Neural cell (in vitro differentiated cells): ENCODE measurements at regions not wholly inside any gene's neighbourhood (a gene's known extent, or its start where the extent isn't known, plus 50 kb on each side); places are given as distances from the start of the nearest gene placed in this dataset.
"Not testable (repeated sequence)": the region's sequence is repeated elsewhere in the genome, so short reads cannot be mapped to it uniquely, and the experiment has no call there.

Source experiments
- H2AFZ ChIP-seq: fragments of 200-600, 300-800 bp; sonication (generic), shearing (Covaris generic); 2 replicates; pipeline ENCODE4 v1.6.0; 2014; ENCODE audit warnings: low read depth, mild to moderate bottlenecking, antibody characterized with exemption, low read length, moderate library complexity
- H3F3A ChIP-seq: fragments of 200-600 bp; shearing (Covaris generic); 2 replicates; pipeline ENCODE4 v1.6.1; 2016; ENCODE audit warnings: mild to moderate bottlenecking, moderate library complexity, mixed read lengths, antibody characterized with exemption, low read length; ENCODE audit not compliant: insufficient read depth, poor library complexity, severe bottlenecking
- H3K27ac ChIP-seq: fragments of 200-600, 300-800 bp; sonication (generic), shearing (Covaris generic); 2 replicates; pipeline ENCODE4 v1.5.1; 2014; ENCODE audit warnings: mild to moderate bottlenecking, low read length, moderate library complexity
- H3K27me3 ChIP-seq: fragments of 300-800, 200-600 bp; sonication (generic), shearing (Covaris generic); 2 replicates; pipeline ENCODE4 v1.6.0; 2014; ENCODE audit warnings: mild to moderate bottlenecking, low read depth, low read length, moderate library complexity; ENCODE audit not compliant: insufficient read depth
- H3K36me3 ChIP-seq: fragments of 300-800, 200-600 bp; sonication (generic), shearing (Covaris generic); 2 replicates; pipeline ENCODE4 v1.5.1; 2014; ENCODE audit warnings: mild to moderate bottlenecking, antibody characterized with exemption, low read length, moderate library complexity; ENCODE audit not compliant: insufficient read depth
- H3K4me2 ChIP-seq: fragments of 300-800, 200-600 bp; sonication (generic), shearing (Covaris generic); 2 replicates; pipeline ENCODE4 v1.6.0; 2014; ENCODE audit warnings: mild to moderate bottlenecking, low read length
- H3K4me3 ChIP-seq: fragments of 300-800, 200-600 bp; sonication (generic), shearing (Covaris generic); 2 replicates; pipeline ENCODE4 v1.5.1; 2014; ENCODE audit warnings: mild to moderate bottlenecking, low read length, moderate library complexity
- H3K79me2 ChIP-seq: fragments of 200-600 bp; shearing (Covaris generic); replicated peaks from 2 replicates; pipeline ENCODE4 v1.6.0; 2014; ENCODE audit warnings: mild to moderate bottlenecking, low read length, moderate library complexity; ENCODE audit not compliant: insufficient read depth
- H3K9ac ChIP-seq: fragments of 300-800, 200-600 bp; sonication (generic), shearing (Covaris generic); 2 replicates; pipeline ENCODE4 v1.6.1; 2016; ENCODE audit warnings: mild to moderate bottlenecking, low read length, mixed read lengths
- H3K9me2 ChIP-seq: fragments of 200-600 bp; shearing (Covaris generic); 2 replicates; pipeline ENCODE4 v1.6.1; 2016; ENCODE audit warnings: mild to moderate bottlenecking, low read length, mixed read lengths; ENCODE audit not compliant: insufficient read depth
- H3K9me3 ChIP-seq: fragments of 200-600, 300-800 bp; sonication (generic), shearing (Covaris generic); 2 replicates; pipeline ENCODE4 v1.6.1; 2016; ENCODE audit warnings: mild to moderate bottlenecking, mixed run types, low read length, moderate library complexity, mixed read lengths
- H4K20me1 ChIP-seq: fragments of 200-600 bp; shearing (Covaris generic); 2 replicates; pipeline ENCODE4 v1.6.1; 2016; ENCODE audit warnings: mild to moderate bottlenecking, mixed run types; ENCODE audit not compliant: insufficient read depth
- CTCF ChIP-seq: fragments of 450-650 bp; IDR thresholded peaks from 2 replicates; pipeline ENCODE4 v1.5.1; 2014; ENCODE audit warnings: antibody characterized with exemption, mild to moderate bottlenecking, moderate library complexity; ENCODE audit not compliant: poor library complexity, severe bottlenecking
- EP300 ChIP-seq: fragments of 450-650 bp; conservative IDR thresholded peaks from 2 replicates; pipeline ENCODE4 v1.6.1; 2014; ENCODE audit warnings: antibody characterized with exemption, mild to moderate bottlenecking, moderate library complexity; ENCODE audit not compliant: poor library complexity, severe bottlenecking
- EZH2 ChIP-seq: fragments of 200-600, 300-800 bp; shearing (Covaris generic), sonication (generic); IDR thresholded peaks from 2 replicates; pipeline ENCODE4 v1.6.1; 2014; ENCODE audit warnings: antibody characterized with exemption, low read length, borderline replicate concordance, mild to moderate bottlenecking; ENCODE audit not compliant: insufficient read depth, poor library complexity, severe bottlenecking
- MXI1 ChIP-seq: fragments of 450-650 bp; conservative IDR thresholded peaks from 2 replicates; pipeline ENCODE4 v1.6.1; 2014; ENCODE audit warnings: antibody characterized with exemption, mild to moderate bottlenecking; ENCODE audit not compliant: poor library complexity, severe bottlenecking
- POLR2AphosphoS5 ChIP-seq: IDR thresholded peaks from 2 replicates; pipeline ENCODE4 v1.6.1; 2012
- RAD21 ChIP-seq: fragments of 450-650 bp; conservative IDR thresholded peaks from 2 replicates; pipeline ENCODE4 v1.6.1; 2014; ENCODE audit warnings: antibody characterized with exemption, mild to moderate bottlenecking, moderate library complexity
- REST ChIP-seq: IDR thresholded peaks from 2 replicates; pipeline ENCODE4 v1.6.1; 2012; ENCODE audit warnings: borderline replicate concordance
- SMC3 ChIP-seq: fragments of 450-650 bp; conservative IDR thresholded peaks from 2 replicates; pipeline ENCODE4 v1.6.1; 2014; ENCODE audit warnings: antibody characterized with exemption, mild to moderate bottlenecking, moderate library complexity; ENCODE audit not compliant: poor library complexity
- TAF1 ChIP-seq: IDR thresholded peaks from 2 replicates; pipeline ENCODE4 v1.6.1; 2012; ENCODE audit warnings: low read depth

GRCh38 chr7:68866200-68866570, 732.1 kb upstream of the AUTS2 start:
- Histone ChIP-seq H2AFZ (no peak overlapping the region), H3K4me3 (no peak overlapping the region), H3K4me2 (no peak overlapping the region), H3F3A (no peaks in the 10 kb centered on the region), H3K27me3 (no peaks in the 10 kb centered on the region), H3K27ac (no peak overlapping the region), H3K9me2 (no peaks in the 10 kb centered on the region), H3K9me3 (no peaks in the 10 kb centered on the region), H3K79me2 (no peaks in the 10 kb centered on the region), H3K36me3 (no peaks in the 10 kb centered on the region), H3K9ac (no peak overlapping the region), H4K20me1 (no peaks in the 10 kb centered on the region)
- no peak for TF ChIP-seq CTCF
- TF ChIP-seq EZH2 = no peak

GRCh38 chr7:68866721-68867120, 731.6 kb upstream of the AUTS2 start:
- not testable (repeated sequence) for H3K27me3 ChIP-seq, H4K20me1 ChIP-seq, H3K9me2 ChIP-seq, H2AFZ ChIP-seq, H3K9me3 ChIP-seq, H3K4me2 ChIP-seq, H3F3A ChIP-seq, H3K79me2 ChIP-seq, H3K9ac ChIP-seq, H3K27ac ChIP-seq, H3K36me3 ChIP-seq, H3K4me3 ChIP-seq

GRCh38 chr7:68868978-68869377, 729.3 kb upstream of the AUTS2 start:
- Histone ChIP-seq H3K4me3 (no peak overlapping the region), H4K20me1 (no peaks in the 10 kb centered on the region), H3K27ac (no peak overlapping the region), H3K9me3 (no peaks in the 10 kb centered on the region), H3K36me3 (no peaks in the 10 kb centered on the region), H3K9ac (no peak overlapping the region), H2AFZ (no peak overlapping the region), H3F3A (no peaks in the 10 kb centered on the region), H3K9me2 (no peaks in the 10 kb centered on the region), H3K27me3 (no peaks in the 10 kb centered on the region), H3K4me2 (no peak overlapping the region), H3K79me2 (no peaks in the 10 kb centered on the region)
- TF ChIP-seq RAD21 = no peak
- no peak for TF ChIP-seq EP300
- no peak for TF ChIP-seq REST
- TF ChIP-seq SMC3 = no peak
- no peak for TF ChIP-seq EZH2
- no peak for TF ChIP-seq TAF1
- TF ChIP-seq MXI1 = no peak
- TF ChIP-seq CTCF = no peak
- TF ChIP-seq POLR2AphosphoS5 = no peak
